NCI-H2227 (cell line): ENCODE measurements at regions not wholly inside any gene's neighbourhood (a gene's known extent, or its start where the extent isn't known, plus 50 kb on each side); places are given as distances from the start of the nearest gene placed in this dataset.

ENCODE experiments used
- DNase-seq: peaks from one replicate; lab custom pipeline; 2025; ENCODE audit not compliant: unreplicated experiment; lab: John Stamatoyannopoulos, UW

DNA sequence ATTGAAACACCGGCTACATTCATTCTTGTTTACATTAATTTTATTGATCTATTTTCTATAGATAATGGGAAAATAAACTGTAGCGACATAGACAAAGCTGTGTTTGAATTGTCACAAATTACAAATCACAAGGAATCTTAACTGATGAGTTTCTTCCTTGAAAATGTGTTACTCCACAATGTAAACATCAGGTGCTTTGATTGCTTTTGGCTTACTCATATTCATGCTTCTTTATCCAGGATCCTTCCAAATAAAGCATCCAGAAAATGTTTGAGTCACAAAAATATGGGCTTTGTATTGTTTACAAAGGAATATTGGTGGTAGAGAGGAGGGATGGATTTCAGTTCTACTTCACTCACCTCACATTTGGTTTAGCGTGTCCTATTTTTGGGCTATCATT lies 64.0 kb downstream of the BMP2 start:
- no peak for DNase-seq

DNA sequence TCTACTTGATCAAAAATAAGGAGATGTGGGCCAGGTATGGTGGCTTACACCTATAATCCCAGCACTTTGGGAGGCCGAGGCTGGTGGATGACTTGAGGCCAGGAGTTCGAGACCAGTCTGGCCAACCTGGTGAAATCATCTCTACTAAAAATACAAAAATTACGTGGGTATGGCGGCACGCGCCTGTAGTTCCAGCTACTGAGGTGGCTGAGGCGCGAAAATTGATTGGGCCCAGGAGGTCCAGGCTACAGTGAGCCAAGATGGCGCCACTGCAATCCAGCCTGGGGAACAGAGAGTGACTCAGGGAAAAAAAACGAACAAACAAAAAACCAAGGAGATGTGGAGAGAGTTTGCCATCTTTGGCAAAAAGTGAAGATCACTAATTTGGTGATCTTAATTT lies 65.3 kb downstream of the BMP2 start:
- no peak for DNase-seq

DNA sequence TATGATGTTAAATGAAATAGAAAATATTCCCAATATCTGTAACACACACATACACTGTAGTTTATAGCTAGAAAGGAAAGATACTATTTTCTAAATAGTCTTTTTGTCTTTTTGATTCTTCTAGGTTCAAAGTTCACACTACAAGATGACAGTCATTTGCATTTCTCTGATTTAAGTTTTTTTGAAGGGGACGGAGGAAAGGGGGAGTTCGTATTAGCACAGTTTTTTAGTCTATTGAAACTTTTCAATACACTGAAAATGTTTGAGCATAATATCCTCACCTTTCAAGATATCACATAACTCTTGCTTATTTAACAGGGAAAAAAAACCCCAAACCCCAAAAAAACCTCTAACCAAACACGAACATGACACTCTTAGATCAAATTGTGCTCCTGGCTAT lies 68.1 kb downstream of the BMP2 start:
- DNase-seq, result no peak

DNA sequence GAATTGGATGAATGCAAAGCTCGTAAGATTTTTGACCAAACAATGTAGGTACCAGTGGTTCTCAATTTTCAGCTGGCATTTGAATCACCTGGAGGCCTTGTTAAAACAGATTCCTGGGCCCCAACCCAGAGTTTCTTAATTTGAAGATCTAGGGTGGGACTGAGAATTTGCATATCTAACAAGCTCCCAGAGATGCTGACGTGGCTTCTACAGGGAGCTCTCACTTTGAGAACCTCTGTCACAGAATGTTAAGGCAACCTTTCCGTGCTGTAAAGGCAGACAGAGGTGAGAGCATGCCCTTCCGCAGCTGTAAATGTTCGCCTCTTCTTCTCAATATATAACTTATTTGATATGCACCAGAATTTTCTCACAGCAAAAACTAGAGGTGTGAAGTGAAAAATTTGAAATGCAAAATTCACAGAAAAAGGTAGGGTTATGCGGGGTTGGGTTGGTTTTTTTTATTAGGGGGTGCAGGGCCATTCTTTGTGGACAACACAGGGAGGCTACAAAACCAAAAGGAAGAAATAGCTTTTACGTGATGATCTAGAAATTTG lies 69.4 kb downstream of the BMP2 start:
- no peak for DNase-seq

DNA sequence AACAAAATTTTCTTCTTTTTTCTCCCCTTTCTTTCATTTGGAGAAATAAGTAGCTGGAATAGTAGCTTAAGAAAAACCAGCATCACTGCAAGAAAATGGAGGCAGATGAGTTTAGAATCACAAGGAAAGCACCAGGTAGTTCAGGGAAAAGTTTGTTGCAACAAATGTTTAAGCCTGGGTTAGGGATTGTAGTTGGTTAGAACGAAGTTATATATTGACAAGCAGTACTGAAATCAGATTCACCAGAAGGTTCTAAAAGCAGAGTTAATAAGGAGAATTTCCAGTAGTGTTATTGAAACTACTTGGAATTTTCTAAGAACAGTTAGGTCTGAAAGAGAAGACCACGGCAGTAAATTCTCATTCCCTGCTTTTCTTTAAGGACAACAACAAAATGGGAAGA lies 70.2 kb downstream of the BMP2 start:
- DNase-seq, result no peak

DNA sequence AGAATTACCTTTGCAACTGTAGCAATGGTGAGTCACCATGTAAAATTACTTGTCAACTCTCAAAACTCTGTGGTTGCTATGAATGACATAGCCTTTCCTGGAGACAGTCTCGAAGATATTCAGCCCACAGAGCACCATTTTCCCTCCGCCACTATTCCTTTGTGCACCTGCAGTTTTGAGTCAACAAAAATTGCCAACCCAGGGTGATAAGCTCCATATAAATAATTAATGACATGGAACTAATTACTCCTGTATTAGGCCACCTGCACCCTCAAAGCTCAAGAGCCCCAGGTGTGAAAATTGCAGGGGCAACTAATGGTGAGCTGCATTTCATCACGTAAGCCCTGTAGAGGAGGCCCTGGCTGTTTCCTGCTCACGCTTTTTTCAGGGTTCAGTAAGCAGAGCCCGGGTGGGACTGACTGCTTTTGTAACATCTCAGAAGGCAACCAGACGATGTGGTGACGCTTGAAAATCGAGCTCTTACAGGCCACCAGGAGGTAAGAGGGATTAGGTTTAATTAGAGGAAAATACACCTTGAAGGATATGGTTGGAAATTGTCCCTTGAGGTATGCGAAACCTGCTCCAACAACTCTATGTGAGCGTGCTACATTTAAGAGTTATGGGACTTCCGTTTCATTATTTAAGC lies 70.8 kb downstream of the BMP2 start:
- no peak for DNase-seq

DNA sequence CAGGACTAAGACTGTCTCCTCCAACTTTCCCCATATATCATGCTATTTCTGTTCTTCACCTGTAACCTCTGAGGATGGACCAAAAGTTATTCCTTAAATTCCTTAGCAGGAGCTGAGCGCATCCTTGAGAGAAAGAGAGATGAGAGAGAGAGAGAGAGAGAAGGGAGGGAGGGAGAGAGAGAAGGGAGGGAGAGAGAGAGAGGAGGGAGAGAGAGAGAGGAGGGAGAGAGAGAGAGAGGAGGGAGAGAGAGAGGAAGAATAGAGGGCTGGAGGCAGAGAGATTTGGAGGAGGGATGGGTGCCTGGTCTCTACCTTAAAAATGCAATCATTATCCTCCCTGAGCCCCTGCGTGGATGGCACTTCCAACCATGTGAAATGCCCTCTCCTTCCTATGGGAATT lies 73.6 kb downstream of the BMP2 start:
- no peak for DNase-seq

DNA sequence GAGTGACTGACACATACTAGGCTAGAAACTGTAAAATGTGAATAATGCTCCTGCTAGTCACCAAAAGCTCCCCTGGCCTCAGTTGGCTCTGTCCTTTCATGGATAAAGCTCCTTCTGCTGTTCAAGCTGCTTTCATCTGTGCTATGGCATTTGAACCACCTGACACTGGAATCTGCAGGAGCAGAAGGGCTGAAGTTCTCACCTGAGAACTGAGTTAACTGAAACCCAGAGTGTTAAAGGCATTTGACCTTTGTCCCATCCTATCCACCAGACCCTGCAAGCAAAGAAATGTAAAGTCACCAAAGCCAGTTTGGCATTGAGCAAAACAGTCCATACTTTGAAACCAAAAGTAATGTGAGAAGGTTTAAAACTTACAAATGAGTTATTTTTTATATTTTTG lies 77.7 kb downstream of the BMP2 start:
- no peak for DNase-seq

DNA sequence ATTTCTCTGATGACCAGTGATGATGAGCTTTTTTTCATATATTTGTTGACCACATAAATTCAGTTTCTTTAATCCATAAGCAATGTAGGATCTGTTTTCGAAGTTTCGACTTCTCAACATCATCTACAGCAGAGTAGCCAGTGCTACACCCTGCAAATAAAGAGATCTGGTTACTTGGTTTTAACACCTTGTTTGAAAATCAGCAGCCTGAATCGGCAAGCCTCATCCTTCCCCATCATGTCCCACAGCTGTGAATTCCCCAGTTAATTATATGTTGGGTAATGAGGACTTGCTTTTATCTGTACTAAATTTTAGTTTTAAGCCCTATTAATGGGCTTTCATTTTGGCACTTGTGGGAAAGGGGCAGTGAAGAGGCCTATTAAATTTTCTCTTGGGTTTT lies 80.6 kb downstream of the BMP2 start:
- no peak for DNase-seq

DNA sequence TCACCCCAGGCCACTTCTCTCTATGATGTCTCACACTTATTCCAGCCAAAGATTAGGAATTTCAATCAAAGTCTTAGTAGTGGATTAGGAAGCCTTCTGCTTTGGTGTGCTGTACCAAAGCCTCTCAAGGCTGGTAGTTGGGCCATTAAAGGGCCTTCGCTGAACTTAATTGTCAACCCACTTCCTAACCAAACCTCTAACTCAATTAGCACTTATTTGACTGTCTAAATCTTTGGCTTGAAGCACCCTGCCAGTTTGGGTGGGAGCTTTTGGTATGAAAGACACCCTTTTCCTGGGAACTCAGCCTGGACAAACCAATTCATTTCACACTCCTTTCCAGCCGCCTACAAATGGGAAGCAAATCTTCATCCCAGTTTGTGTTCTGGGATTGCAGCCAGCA lies 81.5 kb downstream of the BMP2 start:
- no peak for DNase-seq

DNA sequence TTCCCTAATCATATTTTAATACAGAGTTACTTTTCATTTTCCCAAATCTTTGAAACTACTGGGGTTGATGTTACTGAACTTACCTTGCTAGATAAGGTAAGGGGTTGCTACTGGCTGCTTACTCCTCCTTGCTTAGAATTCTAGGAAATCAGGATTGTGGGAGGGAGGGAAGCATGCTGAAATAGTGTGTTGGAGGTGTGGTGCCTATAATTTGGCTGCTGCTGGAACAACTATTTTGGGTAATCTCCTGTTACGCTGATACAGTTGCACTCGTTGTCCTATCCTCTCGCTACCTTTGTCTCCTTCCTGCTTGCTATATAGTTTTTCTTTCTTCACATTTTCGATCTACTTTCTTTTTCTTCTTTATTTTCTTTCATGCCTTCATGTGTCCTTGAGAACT lies 83.7 kb downstream of the BMP2 start:
- DNase-seq, result no peak

DNA sequence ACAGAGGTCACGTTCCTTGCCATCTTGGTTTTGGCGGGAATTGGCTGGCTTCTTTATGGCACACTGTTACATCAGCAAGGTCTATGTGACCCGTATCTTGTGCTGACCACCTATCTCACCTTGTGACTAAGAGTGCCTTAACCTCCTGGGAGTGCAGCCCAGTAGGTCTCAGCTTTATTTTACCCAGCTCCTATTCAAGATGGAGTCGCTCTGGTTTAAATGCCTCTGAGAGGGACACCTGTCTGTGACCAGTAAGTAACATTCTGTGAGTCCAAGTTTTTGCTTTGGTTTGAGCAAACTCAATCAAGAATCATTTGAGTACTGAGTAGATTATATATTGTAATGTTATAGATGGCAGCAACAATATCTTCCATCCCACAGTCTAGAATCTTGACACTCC lies 85.0 kb downstream of the BMP2 start:
- no peak for DNase-seq

DNA sequence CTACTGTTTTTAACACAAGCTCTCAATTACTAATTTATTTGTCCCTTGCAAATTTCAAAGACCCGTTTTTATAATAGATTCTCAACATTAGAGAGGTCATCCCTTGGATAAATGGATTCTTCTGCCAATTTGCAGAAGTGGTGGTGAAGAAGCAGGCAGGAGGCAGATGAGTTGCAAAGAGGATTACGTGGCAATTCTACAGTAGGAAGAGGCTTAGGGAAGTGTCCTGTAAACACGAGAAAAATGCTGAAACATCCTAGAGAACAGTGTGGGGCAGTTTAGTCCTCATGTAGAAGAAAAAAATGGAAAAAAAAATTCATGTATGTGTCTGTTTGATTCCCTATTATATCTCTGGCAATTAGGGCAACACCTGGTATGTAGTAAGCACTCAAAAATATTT lies 87.6 kb downstream of the BMP2 start:
- DNase-seq, result no peak

DNA sequence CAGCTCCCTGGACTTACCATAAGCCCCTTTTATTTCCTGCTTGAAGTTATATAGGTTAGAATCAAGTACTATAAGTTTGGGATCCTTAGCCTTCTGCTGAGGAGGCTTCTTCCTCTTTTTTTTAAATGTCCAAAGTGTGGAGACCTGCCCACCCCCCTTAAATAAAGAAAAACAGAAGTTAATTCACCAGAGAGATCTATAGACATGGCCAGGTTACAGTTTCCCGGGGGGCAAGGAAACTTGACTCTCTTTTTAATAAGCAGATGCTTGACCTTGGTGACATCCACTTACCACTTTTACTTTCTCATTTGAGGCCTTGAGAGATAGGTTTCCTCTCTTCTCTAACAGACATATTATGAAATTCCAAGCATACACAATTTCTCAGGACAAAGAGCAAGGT lies 88.3 kb downstream of the BMP2 start:
- no peak for DNase-seq

DNA sequence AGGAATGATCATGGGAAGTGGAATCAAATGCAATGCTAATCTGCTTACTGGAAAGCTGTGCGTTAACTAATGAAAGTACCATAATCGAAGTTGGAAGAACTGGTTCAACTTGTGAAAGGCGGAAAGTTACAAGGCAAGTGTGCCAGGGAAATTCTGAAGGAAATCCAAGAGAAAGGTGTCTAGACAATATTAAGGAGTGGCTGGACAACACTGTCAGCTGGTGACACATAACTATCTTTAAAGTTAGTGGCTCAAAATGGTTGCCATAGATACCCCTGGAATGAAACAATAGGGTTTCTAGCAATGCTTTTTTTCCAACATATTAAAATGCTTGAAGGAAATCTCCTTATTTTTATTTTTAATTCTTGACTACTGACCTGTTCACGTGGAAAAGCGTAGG lies 90.4 kb downstream of the BMP2 start:
- DNase-seq, result no peak

DNA sequence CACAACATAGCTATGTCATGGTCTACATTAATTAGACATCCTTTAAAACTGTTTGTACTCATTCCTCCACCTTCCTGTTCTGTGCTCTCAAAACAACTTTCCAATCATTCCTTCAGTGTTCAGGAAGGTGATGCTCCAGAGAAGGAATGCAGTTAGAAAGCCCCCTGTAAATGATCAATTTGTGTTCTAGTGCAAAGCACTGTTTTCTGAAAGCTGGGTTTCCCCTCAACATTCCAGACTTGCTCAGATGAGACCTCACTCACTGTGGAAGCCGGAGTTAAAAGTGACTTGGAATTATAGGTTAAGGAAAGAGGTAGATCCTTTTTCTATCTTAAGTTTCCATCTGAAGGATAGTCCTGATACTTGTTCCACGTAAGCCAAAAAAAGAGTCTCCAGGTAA lies 95.9 kb downstream of the BMP2 start:
- no peak for DNase-seq

DNA sequence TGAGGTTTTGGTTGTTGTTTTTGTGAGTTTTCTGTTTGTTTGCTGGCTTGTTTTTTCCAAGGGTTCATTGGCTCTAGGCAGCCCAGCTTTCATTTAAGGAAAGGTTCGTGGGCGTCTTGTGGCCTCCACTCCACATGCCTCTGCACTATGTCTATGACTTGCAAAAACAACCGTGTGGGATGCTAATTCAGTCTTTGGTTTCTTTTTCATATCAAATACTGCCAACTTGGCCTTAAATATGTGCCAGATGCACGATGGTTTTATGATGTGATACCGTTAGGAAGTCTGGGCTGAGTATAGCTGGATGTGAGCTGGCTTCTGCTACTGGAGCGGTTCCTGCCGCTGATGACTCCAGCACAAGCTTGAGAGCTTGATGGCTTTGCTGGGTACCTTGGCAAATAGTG lies 96.3 kb downstream of the BMP2 start:
- DNase-seq, result no peak

DNA sequence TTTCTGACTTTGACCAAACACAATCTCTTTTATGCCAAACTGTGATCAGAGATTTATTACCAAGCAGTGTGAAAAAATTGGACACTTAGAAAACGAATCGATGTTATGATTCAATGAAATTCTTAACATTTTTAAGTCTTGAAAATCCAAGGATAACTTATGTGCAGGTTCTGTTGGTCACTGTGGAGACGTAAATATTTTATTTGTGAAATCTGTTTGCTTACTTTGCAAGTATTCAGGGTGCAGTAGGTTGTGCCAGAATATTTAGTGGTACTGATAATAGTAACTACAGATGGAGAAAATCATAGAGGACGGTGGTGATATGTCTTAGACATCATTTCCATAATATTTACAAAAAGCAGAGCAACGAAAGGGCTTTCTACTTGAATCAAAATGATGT lies 97.3 kb downstream of the BMP2 start:
- DNase-seq, result no peak

DNA sequence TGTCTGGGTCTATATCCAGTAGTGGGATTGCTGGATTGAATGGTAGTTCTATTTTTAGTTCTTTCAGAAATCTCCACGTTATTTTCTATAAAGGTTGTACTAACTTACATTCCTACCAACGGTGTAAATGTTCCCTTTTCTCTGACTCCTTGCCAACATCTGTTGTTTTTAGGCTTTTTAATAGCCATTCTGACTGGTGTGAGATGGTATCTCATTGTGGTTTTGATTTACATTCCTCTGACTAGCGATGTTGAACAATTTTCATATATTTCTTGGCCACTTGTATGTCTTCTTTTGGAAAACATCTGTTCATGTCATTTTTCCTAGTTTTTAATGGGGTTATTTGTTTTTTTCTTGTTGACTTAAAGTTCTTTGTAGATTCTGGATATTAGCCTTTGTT lies 99.3 kb downstream of the BMP2 start:
- no peak for DNase-seq

DNA sequence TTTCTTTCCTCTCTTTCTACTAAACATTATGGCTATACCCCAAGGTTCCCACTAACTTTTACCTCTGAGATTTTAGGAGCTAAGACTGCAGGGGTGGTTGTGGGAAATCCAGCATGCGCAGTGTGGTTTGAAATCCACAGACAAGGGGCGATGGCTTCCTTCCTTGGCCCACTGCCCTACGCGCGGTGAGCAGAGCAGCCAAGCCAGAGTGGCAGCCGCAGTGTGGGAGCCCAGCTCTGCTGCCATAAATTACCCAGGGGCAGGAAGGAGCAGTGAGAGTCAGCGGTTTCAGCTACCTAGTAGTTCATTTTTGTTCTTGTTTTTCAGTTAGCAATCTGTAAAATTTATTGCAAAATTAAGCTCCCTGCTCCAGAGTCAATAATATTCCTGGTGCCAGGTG lies 101.4 kb downstream of the BMP2 start:
- no peak for DNase-seq

DNA sequence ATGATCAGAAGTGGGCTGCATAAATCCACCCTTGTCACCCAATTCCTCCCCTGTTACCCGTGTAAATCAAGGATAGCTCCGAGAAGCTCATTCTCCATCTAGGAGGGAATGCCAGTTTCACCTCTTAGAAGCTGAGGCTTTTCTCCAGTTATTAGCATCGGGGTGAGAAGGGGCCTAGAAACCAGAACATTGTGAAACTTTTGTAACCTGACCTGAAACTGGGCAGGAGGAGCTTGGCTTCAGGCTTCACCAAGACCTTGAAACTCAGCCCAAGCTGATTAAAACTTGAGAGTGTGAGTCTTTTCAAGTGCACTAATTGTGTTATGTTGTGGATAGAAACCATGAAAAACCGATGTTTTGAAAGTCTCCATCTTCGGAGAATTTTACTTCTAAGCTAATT lies 103.1 kb downstream of the BMP2 start:
- no peak for DNase-seq

DNA sequence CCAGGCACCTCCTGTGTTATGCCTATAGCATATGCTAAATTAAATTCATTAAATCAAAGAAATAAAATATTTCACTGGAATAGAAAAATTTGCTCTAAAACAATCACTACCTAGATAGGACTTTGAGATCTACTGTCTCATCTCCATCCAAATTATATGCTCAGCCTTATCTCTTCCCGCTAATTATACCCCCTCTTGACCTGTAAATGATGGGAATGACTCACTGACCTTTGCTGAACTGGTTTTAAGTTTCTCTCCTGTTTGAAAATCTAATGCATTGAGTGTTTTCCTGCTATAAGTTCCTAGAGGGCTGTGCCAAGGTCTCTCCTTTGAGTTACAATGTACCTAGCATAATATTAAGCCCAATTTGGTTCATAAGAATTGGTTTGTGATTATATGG lies 110.1 kb downstream of the BMP2 start:
- no peak for DNase-seq

DNA sequence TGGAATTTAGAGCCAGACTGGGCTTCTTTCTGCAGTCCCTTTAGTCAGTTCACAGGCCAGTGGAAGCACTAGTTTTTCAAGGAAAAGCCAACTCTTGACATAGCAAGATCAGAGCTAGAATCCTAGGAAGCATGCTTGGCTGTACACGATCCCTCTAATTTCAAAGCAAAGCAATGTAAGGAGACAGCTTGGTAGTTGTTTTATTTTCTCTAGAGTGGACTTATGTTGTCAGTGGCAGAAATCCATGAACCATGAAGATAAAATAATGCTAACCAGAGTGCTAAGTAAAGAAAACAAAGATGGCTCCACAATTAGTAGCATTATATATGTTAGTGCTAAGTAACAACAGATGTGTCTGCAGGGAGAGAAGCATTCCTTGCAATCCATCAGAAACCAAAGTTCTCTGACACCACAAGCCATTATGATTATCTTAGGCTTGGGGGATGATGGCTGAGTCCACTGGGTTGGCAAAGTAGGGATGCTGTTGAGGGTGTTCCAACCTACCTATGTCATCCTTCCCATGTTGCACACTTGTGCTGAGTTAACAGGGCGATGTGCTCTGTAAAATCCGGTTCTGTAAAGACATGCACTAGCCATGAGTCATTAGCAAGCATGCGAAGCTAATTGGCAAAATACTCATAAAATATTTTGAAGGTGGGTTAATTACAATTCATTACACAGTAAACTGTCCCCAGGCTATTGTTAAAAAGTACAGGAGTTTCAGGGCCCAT lies 115.2 kb downstream of the BMP2 start:
- DNase-seq, result no peak
